ENCODE measurements at regions not wholly inside any gene's neighbourhood (a gene's known extent, or its start where the extent isn't known, plus 50 kb on each side); places are given as distances from the start of the nearest gene placed in this dataset.

- POLR2A ChIA-PET, result interaction anchor here (0.7 kb wide), 1 partner anchor 1829 kb away, joined by 6 read pairs; no protein-coding TSS in a partner anchor
- TF ChIP-seq CTCF (IDR thresholded peaks at IDR 0.05; ENCODE audit: low read depth, low read length), result no peak
- Histone ChIP-seq H3K27me3 (ENCODE audit: control insufficient read depth, insufficient read depth, low read length) (no peaks in the 10 kb centered on the region), H3K27ac (ENCODE audit: low read depth, low read length) (no peak overlapping the region), H3K4me3 (ENCODE audit: low read depth, low read length) (no peak overlapping the region), H3K9me3 (ENCODE audit: control insufficient read depth, insufficient read depth, low read length) (peaks cover 8% of the 10 kb centered on the region)
- no peak for DNase-seq (ENCODE audit: low read depth, low spot score)
- CTCF ChIA-PET, result no interaction called here
These were observed 212.8 kb downstream of the LTN1 start for GRCh38 chr21:28779914-28780313.

- Histone ChIP-seq H3K27me3 (ENCODE audit: control insufficient read depth, insufficient read depth, low read length) (no peaks in the 10 kb centered on the region), H3K9me3 (ENCODE audit: control insufficient read depth, insufficient read depth, low read length) (no peaks in the 10 kb centered on the region), H3K4me3 (ENCODE audit: low read depth, low read length) (no peak overlapping the region), H3K27ac (ENCODE audit: low read depth, low read length) (peak overlapping the region; percentile 63)
- TF ChIP-seq CTCF (IDR thresholded peaks at IDR 0.05; ENCODE audit: low read depth, low read length), result no peak
- peak; percentile 74 for DNase-seq (ENCODE audit: low read depth, low spot score)
- POLR2A ChIA-PET, result no interaction called here
- CTCF ChIA-PET, result no interaction called here
These were observed 216.4 kb downstream of the LTN1 start for GRCh38 chr21:28776251-28776650.

DNA sequence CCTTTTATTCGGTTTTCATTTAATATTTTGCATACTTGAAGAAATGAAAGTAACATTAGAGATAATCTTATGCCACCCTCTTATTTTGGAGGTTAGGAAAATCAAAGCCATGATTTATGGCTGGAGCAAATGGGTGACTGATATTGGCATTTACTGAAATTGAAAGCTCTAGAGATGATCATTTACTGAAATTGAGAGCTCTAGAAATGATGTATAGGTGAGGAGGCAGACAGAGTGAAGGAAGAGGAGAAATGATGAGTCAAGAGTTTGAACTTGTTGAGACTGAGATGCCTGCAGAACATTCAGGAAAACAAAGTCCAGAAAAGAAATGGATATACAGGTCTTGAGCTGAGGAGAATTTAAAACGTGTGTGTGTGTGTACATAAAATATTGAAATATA lies 217.6 kb downstream of the LTN1 start:
- Histone ChIP-seq H3K4me3 (ENCODE audit: low read depth, low read length) (no peak overlapping the region), H3K27me3 (ENCODE audit: control insufficient read depth, insufficient read depth, low read length) (no peaks in the 10 kb centered on the region), H3K27ac (ENCODE audit: low read depth, low read length) (no peak overlapping the region), H3K9me3 (ENCODE audit: control insufficient read depth, insufficient read depth, low read length) (no peaks in the 10 kb centered on the region)
- no peak for TF ChIP-seq CTCF (IDR thresholded peaks at IDR 0.05; ENCODE audit: low read depth, low read length)
- DNase-seq (ENCODE audit: low read depth, low spot score), result no peak
- CTCF ChIA-PET, result interaction anchor here (1.3 kb wide), 1 partner anchor 29 kb away, joined by 4 read pairs; no protein-coding TSS in a partner anchor
- POLR2A ChIA-PET, result no interaction called here

- ChIA-PET POLR2A (interaction anchor here (0.6 kb wide), 1 partner anchor 232 kb away, joined by 3 read pairs; no protein-coding TSS in a partner anchor), CTCF (interaction anchor here (0.9 to 1.5 kb wide), 4 partner anchors 8 to 1957 kb away, joined by 3 to 6 read pairs (median 4); no protein-coding TSS in a partner anchor)
- TF ChIP-seq CTCF (IDR thresholded peaks at IDR 0.05; ENCODE audit: low read depth, low read length), result no peak
- Histone ChIP-seq H3K27me3 (ENCODE audit: control insufficient read depth, insufficient read depth, low read length) (no peaks in the 10 kb centered on the region), H3K27ac (ENCODE audit: low read depth, low read length) (no peak overlapping the region), H3K4me3 (ENCODE audit: low read depth, low read length) (no peak overlapping the region), H3K9me3 (ENCODE audit: control insufficient read depth, insufficient read depth, low read length) (no peaks in the 10 kb centered on the region)
- no peak for DNase-seq (ENCODE audit: low read depth, low spot score)
These were observed 219.6 kb downstream of the LTN1 start for GRCh38 chr21:28773036-28773435.

DNA sequence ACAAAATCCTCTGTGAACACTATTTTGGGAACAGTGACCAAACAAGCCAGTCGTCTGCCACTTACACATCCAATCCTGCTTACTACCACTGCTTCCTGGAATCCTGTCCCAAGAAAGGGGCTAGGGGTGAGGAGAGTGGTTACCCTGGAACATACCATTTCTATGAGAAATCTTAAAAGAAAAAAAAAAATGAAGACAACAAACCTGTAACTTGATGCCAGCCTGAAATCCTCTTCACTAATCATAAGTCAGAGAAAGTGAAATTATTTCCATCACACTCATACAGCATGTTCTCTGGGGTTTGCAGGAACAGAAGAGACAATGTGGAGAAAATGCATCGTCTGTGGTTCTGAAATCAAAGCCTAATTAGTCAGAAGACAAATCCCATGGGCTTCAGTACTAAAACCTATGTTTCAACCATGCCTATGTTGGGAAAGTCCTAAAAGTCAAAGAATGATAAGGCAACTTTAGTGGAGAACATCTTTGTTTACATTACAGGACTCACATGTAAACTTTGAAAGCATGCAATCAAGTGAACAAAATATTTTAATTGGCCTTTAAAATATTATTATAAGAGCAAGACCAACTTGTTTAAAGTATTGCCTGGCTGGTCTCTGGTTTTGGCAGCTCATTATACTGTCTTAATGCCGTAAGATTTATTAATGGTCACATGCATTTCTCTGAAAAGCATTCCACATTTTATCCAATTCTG lies 220.7 kb downstream of the LTN1 start:
- ChIA-PET CTCF (interaction anchor here (1.5 kb wide), 1 partner anchor 26 kb away, joined by 6 read pairs; no protein-coding TSS in a partner anchor), POLR2A (interaction anchor here (0.8 to 1.0 kb wide), 2 partner anchors 14 to 1928 kb away, joined by 3 to 5 read pairs; no protein-coding TSS in a partner anchor)
- Histone ChIP-seq H3K4me3 (ENCODE audit: low read depth, low read length) (peak overlapping the region; percentile 39), H3K9me3 (ENCODE audit: control insufficient read depth, insufficient read depth, low read length) (no peaks in the 10 kb centered on the region), H3K27me3 (ENCODE audit: control insufficient read depth, insufficient read depth, low read length) (no peaks in the 10 kb centered on the region), H3K27ac (ENCODE audit: low read depth, low read length) (peak overlapping the region; percentile 94)
- TF ChIP-seq CTCF (IDR thresholded peaks at IDR 0.05; ENCODE audit: low read depth, low read length), result no peak
- DNase-seq (ENCODE audit: low read depth, low spot score), result peak; percentile 69
